Transverse colon (tissue), 4 donors: ENCODE measurements at regions not wholly inside any gene's neighbourhood (a gene's known extent, or its start where the extent isn't known, plus 50 kb on each side); places are given as distances from the start of the nearest gene placed in this dataset.

Experiments used
- CTCF ChIP-seq, 5 experiments: fragments of 200-600 bp in 3 of 5; fragments of 450-650 bp in 2 of 5; sonication (generic) in 3 of 5; IDR thresholded peaks; 1 replicate in 2 of 5; 2 replicates in 3 of 5; pipeline ENCODE4 v1.5.1; 2016 to 2017; ENCODE audit warnings: antibody characterized with exemption in 5 of 5, inconsistent platforms in 3 of 5, mild to moderate bottlenecking in 2 of 5, moderate library complexity in 1 of 5
- EP300 ChIP-seq: sonication (generic); formaldehyde crosslinking; IDR thresholded peaks from one replicate; pipeline ENCODE4 v1.6.1; 2017; ENCODE audit warnings: antibody characterized with exemption, low read depth
- POLR2A ChIP-seq: fragments of 450-650 bp; IDR thresholded peaks from one replicate; pipeline ENCODE4 v1.6.1; 2016; ENCODE audit warnings: antibody characterized with exemption, mild to moderate bottlenecking, moderate library complexity
- POLR2AphosphoS5 ChIP-seq, 3 donors: sonication (generic); formaldehyde crosslinking; IDR thresholded peaks; one replicate each; pipeline ENCODE4 v1.6.1; 2016; ENCODE audit warnings: antibody characterized with exemption in 3 of 3

GRCh38 chr2:17318013-17318412, 200.2 kb downstream of the RAD51AP2 start:
- TF ChIP-seq CTCF (IDR thresholded peaks at IDR 0.05) (no peak), POLR2AphosphoS5 (IDR thresholded peaks at IDR 0.05) (no peak), POLR2A (no peak), EP300 (no peak)
